KMS-11 (cell line): ENCODE measurements at regions not wholly inside any gene's neighbourhood (a gene's known extent, or its start where the extent isn't known, plus 50 kb on each side); places are given as distances from the start of the nearest gene placed in this dataset.

ENCODE experiments used
- H2AFZ ChIP-seq: fragments of 200-600 bp; sonication (generic); 2 replicates; pipeline ENCODE4 v1.6.1; 2016; ENCODE audit warnings: antibody characterized with exemption, mixed run types, low read depth
- H3K27ac ChIP-seq: fragments of 200-600 bp; sonication (generic); 2 replicates; pipeline ENCODE4 v1.6.1; 2016; ENCODE audit warnings: mild to moderate bottlenecking, mixed run types
- H3K27me3 ChIP-seq: fragments of 200-600 bp; sonication (generic); 2 replicates; pipeline ENCODE4 v1.6.1; 2017; ENCODE audit warnings: mild to moderate bottlenecking, low read depth, mixed run types, moderate library complexity; ENCODE audit not compliant: insufficient read depth
- H3K36me3 ChIP-seq: fragments of 200-600 bp; sonication (generic); 2 replicates; pipeline ENCODE4 v1.6.1; 2017; ENCODE audit warnings: mild to moderate bottlenecking, mixed run types; ENCODE audit not compliant: insufficient read depth
- H3K4me1 ChIP-seq: fragments of 200-600 bp; sonication (generic); 2 replicates; pipeline ENCODE4 v1.6.1; 2016; ENCODE audit warnings: mild to moderate bottlenecking, low read depth, mixed run types; ENCODE audit not compliant: poor library complexity, severe bottlenecking
- H3K4me2 ChIP-seq: fragments of 200-600 bp; sonication (generic); 2 replicates; pipeline ENCODE4 v1.7.0; 2016; ENCODE audit warnings: mild to moderate bottlenecking, mixed run types
- H3K4me3 ChIP-seq: fragments of 200-600 bp; sonication (generic); IDR thresholded peaks from 2 replicates; pipeline ENCODE4 v1.6.1; 2017; ENCODE audit warnings: low read depth, low read length, mixed read lengths; ENCODE audit not compliant: insufficient read depth
- H3K79me2 ChIP-seq: fragments of 200-600 bp; sonication (generic); 2 replicates; pipeline ENCODE4 v1.6.1; 2016; ENCODE audit warnings: low read depth, mixed run types; ENCODE audit not compliant: insufficient read depth
- H3K9ac ChIP-seq: fragments of 200-600 bp; sonication (generic); 2 replicates; pipeline ENCODE4 v1.6.1; 2016; ENCODE audit warnings: mild to moderate bottlenecking, mixed run types
- H4K20me1 ChIP-seq: fragments of 200-600 bp; sonication (generic); 2 replicates; pipeline ENCODE4 v1.6.1; 2016; ENCODE audit warnings: mild to moderate bottlenecking, mixed run types; ENCODE audit not compliant: insufficient read depth
- TF ChIP-seq, protein P1 (sequence below): fragments of 200-600 bp; sonication (generic); conservative IDR thresholded peaks from 2 replicates; pipeline ENCODE4 v1.6.1; 2017; ENCODE audit warnings: low read depth, mild to moderate bottlenecking, antibody characterized with exemption, low read length, moderate library complexity, mixed read lengths

GRCh38 chr9:95648225-95648624, 131.5 kb upstream of the PTCH1 start:
- no peak overlapping the region for H3K4me3 ChIP-seq
- H3K4me1 ChIP-seq = no peaks in the 10 kb centered on the region
- no peaks in the 10 kb centered on the region for H3K79me2 ChIP-seq
- H3K27ac ChIP-seq = no peak overlapping the region
- no peak overlapping the region for H3K4me2 ChIP-seq
- TF ChIP-seq, protein P1, sequence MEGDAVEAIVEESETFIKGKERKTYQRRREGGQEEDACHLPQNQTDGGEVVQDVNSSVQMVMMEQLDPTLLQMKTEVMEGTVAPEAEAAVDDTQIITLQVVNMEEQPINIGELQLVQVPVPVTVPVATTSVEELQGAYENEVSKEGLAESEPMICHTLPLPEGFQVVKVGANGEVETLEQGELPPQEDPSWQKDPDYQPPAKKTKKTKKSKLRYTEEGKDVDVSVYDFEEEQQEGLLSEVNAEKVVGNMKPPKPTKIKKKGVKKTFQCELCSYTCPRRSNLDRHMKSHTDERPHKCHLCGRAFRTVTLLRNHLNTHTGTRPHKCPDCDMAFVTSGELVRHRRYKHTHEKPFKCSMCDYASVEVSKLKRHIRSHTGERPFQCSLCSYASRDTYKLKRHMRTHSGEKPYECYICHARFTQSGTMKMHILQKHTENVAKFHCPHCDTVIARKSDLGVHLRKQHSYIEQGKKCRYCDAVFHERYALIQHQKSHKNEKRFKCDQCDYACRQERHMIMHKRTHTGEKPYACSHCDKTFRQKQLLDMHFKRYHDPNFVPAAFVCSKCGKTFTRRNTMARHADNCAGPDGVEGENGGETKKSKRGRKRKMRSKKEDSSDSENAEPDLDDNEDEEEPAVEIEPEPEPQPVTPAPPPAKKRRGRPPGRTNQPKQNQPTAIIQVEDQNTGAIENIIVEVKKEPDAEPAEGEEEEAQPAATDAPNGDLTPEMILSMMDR = no peak
- H3K36me3 ChIP-seq = no peaks in the 10 kb centered on the region
- H4K20me1 ChIP-seq = no peaks in the 10 kb centered on the region
- no peaks in the 10 kb centered on the region for H3K27me3 ChIP-seq
- H2AFZ ChIP-seq = no peak overlapping the region
- H3K9ac ChIP-seq = no peak overlapping the region

DNA sequence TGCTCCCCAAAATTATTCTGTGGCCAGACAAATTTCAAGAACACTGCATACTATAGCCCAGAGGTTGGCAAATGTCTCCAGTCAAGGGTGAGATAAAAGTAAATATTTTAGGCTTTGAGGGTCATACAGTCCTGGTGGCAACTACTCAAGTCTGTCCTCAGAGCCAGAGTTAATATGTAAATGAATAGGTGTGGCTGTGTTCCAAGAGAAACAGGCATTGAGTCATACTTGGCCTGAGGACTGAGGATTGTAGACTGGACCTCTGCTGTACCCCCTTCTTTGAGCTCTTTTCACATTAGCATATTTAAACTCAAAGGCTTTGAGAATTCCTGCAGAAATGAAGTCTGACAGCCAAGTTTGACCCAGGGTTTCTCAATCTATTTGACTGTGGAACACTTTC, 129.2 kb upstream of the PTCH1 start:
- H3K4me3 ChIP-seq = no peak overlapping the region

GRCh38 chr9:95645579-95645978, 128.8 kb upstream of the PTCH1 start:
- H2AFZ ChIP-seq = no peak overlapping the region
- H3K36me3 ChIP-seq = no peaks in the 10 kb centered on the region
- H3K27me3 ChIP-seq = no peaks in the 10 kb centered on the region
- no peak overlapping the region for H3K4me3 ChIP-seq
- H3K27ac ChIP-seq = no peak overlapping the region
- no peaks in the 10 kb centered on the region for H4K20me1 ChIP-seq
- TF ChIP-seq, protein P1 = no peak
- no peak overlapping the region for H3K4me2 ChIP-seq
- H3K9ac ChIP-seq = no peak overlapping the region
- no peaks in the 10 kb centered on the region for H3K79me2 ChIP-seq
- H3K4me1 ChIP-seq = no peaks in the 10 kb centered on the region

More for the DNA sequence above, 129.2 kb upstream of the PTCH1 start:
- H3K27ac ChIP-seq = no peak overlapping the region
- TF ChIP-seq, protein P1 = no peak
- no peak overlapping the region for H2AFZ ChIP-seq
- H3K27me3 ChIP-seq = no peaks in the 10 kb centered on the region
- no peaks in the 10 kb centered on the region for H3K36me3 ChIP-seq
- no peaks in the 10 kb centered on the region for H4K20me1 ChIP-seq
- no peaks in the 10 kb centered on the region for H3K79me2 ChIP-seq
- H3K4me1 ChIP-seq = no peaks in the 10 kb centered on the region
- H3K4me2 ChIP-seq = no peak overlapping the region
- H3K9ac ChIP-seq = no peak overlapping the region

DNA sequence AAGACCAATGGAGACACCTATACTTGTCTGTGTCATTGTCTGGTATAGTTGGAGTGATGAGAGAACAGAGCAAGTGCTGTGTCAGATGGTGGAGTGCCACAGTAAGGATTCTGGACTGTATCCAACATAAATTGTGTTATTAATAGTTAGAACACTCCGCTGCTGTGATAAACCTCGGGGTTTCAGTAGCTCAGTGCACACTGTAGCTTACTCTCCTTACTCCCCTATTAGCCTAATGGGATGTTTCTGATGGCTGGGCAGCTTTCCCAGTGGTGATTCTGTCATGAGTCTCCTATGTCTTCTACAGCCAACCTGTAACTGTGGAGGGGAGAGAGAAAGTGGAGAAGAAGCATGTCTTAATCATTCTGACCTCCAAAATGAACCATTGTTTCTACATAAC, 127.6 kb upstream of the PTCH1 start:
- no peak overlapping the region for H3K9ac ChIP-seq
- no peaks in the 10 kb centered on the region for H3K36me3 ChIP-seq

More for the DNA sequence above, 127.6 kb upstream of the PTCH1 start:
- no peak overlapping the region for H3K4me3 ChIP-seq
- no peaks in the 10 kb centered on the region for H4K20me1 ChIP-seq
- no peak overlapping the region for H2AFZ ChIP-seq
- H3K4me1 ChIP-seq = no peaks in the 10 kb centered on the region
- H3K4me2 ChIP-seq = no peak overlapping the region
- H3K79me2 ChIP-seq = no peaks in the 10 kb centered on the region
- TF ChIP-seq, protein P1 = no peak
- no peak overlapping the region for H3K27ac ChIP-seq
- H3K27me3 ChIP-seq = no peaks in the 10 kb centered on the region
